Dedifferentiated amniotic fluid mesenchymal stem cell (primary cell): ENCODE measurements at regions not wholly inside any gene's neighbourhood (a gene's known extent, or its start where the extent isn't known, plus 50 kb on each side); places are given as distances from the start of the nearest gene placed in this dataset.

Experiments
- DNase-seq: peaks from one replicate; pipeline ENCODE4 v3.0.0-alpha.2; 2016; ENCODE audit errors: extremely low spot score

GRCh38 chr4:31058656-31059055, 338.5 kb downstream of the PCDH7 start:
- DNase-seq: no peak

GRCh38 chr4:31059753-31060522, 339.8 kb downstream of the PCDH7 start:
- no peak for DNase-seq

DNA sequence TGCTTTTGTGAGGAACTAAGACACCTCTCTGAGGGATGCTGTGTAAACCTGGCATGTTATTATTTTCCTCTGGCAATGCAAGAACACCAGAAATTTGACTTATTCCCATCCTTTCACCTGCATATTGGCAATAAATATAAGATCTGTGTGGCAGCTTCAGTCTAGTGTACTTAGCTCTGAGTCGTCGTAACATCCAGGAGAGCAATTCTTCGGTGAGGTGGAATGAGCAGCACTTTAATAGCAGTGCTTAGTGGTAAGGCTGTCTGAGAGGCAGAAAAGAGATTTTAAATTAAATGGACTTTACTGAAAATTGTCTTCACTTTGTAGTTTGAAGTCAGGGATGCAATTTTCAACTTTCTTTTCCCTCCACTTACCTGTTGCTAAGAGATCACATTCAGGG, 344.9 kb downstream of the PCDH7 start:
- no peak for DNase-seq

GRCh38 chr4:31068257-31069075, 348.3 kb downstream of the PCDH7 start:
- DNase-seq: no peak

DNA sequence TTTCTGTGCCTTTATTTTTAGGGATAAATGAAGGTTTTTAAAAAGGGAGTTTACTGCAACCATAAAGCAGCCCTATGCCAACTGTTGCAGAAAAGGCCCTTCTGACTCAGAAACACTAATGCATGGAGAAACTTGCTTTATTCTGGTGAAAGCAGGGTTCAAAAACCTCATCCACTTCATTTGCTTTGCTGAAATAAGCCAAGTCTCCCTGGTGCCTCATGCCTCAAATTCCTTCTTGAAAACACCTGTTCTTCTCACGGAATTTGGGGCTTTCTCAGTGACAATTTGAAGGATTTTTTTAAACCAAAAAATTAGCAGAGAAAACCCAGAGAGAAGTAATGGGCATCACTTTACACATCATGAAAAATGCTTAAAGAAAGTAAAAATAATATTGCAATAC, 349.0 kb downstream of the PCDH7 start:
- no peak for DNase-seq

- no peak for DNase-seq
Measured at GRCh38 chr4:31071508-31072486, 351.6 kb downstream of the PCDH7 start.

GRCh38 chr4:31075969-31076368, 355.8 kb downstream of the PCDH7 start:
- DNase-seq: no peak

- DNase-seq: no peak
Measured at GRCh38 chr4:31078661-31079060, 358.5 kb downstream of the PCDH7 start.

DNA sequence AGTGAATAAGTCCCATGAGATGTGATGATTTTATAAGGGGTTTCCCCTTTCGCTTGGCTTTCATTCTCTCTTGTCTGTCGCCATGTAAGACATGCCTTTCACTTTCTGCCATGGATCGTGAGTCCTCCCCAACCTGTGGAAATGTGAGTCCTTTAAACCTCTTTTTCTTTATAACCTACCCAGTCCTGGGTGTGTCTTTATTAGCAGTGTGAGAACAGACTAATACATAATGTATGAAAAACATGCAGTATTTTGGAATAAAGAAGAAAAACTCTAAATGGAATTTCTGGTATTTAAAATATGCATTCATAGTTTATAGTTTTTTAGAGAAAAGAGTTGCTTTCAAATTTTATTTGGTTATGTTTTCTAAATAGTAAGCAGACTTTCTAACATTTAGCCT, 360.7 kb downstream of the PCDH7 start:
- DNase-seq: peak; percentile 31

- peak; percentile 74 for DNase-seq
Measured at GRCh38 chr4:31081366-31081765, 361.2 kb downstream of the PCDH7 start.

- DNase-seq: no peak
Measured at GRCh38 chr4:31083456-31083855, 363.3 kb downstream of the PCDH7 start.

GRCh38 chr4:31084806-31085416, 364.7 kb downstream of the PCDH7 start:
- DNase-seq: no peak

DNA sequence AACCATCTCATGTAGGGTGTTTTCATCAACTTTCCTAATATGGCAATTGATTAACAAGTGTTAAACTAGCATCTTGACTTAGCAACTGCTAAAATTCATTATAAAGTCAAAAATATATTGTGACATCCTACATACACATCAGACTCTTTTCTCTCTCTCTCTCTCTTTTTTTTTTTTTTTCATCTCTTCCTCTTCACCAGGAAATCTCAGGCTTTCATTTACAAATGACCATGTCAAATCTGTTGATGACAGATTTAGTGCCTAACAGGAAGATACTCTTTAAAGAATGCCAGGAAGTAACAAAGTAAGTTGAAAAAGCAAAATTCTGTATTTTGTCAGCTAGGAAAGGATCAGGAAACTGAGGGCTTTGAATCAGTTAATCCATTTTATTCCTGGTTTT, 365.5 kb downstream of the PCDH7 start:
- no peak for DNase-seq

DNA sequence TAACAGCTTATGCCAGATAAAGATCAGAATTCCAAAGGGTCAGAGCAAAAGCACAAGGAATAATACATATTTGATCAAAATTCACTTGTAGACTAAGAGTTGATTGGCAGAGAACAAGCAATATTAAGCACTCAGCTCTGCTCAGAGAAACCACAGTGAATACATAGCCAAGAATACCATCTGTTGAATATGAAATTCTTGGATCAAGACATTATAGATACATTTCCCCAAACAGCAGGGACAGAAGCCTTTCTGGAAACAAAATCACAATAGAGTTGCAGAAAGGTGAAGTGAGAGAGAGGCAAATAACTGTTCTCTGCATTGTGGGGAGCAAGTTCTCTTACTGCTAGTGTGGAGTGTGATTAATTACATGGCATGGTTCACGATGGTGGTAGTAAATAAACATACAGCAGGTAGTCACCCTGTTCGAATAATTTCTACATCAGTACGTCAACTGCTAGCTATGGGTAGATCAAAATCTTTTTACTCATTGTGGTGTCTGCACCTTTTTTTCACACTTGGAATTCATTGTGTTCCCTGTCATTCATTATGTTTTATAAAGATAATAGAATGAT, 366.7 kb downstream of the PCDH7 start:
- DNase-seq: peak; percentile 24

DNA sequence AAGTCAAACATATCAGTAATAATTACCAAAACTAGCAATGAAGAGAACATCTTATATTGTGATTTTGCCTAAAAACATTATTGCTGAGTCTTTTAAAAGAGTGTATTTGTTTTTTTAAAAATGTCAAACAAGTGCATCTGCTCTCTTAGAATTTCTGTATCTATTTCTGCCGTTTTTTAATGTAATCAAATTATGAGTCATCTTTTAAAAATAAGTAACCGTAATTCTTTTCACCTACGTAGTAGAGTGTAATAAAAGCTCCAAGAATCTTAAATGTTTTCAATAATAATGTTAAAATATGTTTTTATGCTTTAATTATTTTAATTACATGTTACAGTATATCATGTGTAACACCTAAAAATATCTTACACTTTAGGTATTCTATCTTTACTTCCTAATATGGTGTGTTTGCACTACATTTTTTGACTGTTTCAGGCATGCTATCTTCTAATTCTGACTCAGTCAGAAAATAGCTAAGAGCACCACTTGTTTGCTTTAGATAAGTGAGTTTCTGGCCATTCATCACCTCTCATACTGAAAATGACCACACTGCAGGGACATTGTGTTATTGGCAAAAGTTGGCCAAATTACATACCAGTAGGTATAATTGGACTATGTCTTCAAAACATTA, 368.5 kb downstream of the PCDH7 start:
- no peak for DNase-seq

DNA sequence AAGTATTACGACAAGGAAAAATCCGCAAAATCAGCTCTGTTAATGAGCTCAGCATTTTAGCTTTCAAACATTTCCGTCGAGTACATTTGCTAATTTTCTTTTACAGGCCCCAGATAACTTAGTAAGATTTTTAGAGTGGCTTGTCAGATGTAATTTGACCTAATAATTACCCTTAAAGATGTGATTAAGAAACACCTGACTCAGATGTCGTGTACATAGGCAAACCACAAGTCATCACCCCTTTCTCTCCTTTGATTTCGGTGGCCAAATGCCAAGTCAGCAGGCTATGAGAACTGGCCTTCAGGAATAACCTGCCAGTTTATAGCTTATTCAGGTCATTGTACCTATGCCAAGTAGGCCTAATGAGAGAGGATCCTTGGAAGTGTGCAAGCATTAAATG, 369.6 kb downstream of the PCDH7 start:
- DNase-seq: no peak

DNA sequence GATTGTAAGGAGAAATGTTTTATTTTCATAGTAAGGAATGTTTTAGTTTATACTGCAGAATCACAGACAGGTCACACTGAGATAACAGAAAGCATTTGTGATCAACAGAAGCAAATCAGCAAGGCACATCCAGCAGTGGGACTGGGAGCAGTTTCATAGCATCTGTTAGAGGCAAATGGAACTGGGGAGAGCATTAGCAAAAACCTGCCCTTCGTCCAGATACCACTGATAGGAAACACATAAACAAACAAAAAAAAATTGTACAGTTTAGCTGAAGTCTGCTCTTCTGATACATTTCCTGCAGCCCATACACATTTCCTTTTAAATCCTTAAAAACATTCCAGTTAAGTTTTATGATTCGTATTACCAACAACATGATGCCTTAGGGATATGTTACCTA, 374.3 kb downstream of the PCDH7 start:
- DNase-seq: no peak

DNA sequence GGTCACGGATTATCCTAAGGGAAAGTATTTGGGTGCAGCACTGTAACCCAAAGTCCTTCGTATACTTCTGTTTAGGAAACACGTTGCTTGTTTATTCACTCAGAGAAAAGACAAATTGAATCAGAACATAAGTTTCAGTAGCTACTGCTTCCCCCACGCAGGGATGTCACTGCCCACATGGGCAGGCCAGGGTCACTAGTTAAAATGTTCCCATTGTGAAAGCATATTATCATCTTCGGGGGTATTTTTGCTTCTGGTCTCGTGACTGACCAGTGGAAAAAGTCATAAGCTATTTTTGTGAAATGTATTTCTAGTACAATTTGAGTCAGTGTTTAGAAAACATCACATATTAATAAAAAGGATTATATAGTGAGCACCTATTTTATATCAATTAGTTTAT, 377.8 kb downstream of the PCDH7 start:
- DNase-seq: no peak

- DNase-seq: no peak
Measured at GRCh38 chr4:31100536-31100935, 380.4 kb downstream of the PCDH7 start.

DNA sequence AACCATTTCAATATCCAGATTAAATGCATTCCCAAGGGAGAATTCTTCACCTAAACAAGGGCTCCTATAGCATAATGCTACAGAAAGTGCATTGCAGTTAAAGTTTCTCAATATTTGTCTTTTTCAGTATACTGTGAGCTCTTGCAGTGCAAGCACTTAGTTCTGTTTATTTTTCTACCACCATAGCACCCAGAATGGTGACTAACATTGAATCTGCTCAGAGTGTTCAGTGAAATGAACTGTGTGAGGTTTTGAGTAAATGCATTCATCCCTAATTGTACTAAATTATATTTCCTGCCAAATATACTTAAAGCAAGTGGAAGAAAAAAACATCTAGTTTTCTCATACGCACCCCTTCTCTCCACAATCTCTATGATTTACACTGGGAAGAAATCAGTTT, 383.9 kb downstream of the PCDH7 start:
- no peak for DNase-seq

GRCh38 chr4:31104577-31104976, 384.4 kb downstream of the PCDH7 start:
- no peak for DNase-seq
